ENCODE measurements at regions not wholly inside any gene's neighbourhood (a gene's known extent, or its start where the extent isn't known, plus 50 kb on each side); places are given as distances from the start of the nearest gene placed in this dataset.

DNA sequence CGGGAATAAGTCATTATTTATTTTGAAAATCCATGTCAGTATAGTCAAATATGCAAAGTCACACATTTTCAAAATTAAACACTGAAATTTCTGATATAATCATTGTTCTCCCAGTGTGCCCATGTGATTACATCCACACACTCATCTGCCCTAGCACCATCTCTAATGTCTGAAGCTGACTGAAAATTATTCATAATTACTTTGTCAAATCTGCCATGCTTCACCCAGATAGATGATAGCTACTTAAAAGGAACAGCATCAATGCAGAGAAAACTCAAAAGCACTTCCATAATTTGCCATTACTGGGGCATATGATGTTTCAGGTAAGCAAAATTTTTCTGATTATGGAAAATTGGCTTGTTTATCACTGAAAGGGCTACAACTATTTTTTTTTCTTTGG lies 1433.3 kb upstream of the IGFBP7 start:
- no peak overlapping the region for H3K27ac ChIP-seq
- H3K4me1 ChIP-seq (ENCODE audit: control insufficient read depth in 1 of 2, low read depth in 2 of 2), result no peaks in the 10 kb centered on the region
- TF ChIP-seq, protein P1, sequence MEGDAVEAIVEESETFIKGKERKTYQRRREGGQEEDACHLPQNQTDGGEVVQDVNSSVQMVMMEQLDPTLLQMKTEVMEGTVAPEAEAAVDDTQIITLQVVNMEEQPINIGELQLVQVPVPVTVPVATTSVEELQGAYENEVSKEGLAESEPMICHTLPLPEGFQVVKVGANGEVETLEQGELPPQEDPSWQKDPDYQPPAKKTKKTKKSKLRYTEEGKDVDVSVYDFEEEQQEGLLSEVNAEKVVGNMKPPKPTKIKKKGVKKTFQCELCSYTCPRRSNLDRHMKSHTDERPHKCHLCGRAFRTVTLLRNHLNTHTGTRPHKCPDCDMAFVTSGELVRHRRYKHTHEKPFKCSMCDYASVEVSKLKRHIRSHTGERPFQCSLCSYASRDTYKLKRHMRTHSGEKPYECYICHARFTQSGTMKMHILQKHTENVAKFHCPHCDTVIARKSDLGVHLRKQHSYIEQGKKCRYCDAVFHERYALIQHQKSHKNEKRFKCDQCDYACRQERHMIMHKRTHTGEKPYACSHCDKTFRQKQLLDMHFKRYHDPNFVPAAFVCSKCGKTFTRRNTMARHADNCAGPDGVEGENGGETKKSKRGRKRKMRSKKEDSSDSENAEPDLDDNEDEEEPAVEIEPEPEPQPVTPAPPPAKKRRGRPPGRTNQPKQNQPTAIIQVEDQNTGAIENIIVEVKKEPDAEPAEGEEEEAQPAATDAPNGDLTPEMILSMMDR (IDR thresholded peaks at IDR 0.05), result no peak
- no peak overlapping the region for H3K4me3 ChIP-seq
- ATAC-seq (ENCODE audit: insufficient number of reproducible peaks, low FRiP score, low read depth) (no peak), DNase-seq (ENCODE audit: low spot score) (no peak)
- no peaks in the 10 kb centered on the region for H3K9me3 ChIP-seq
- H3K27me3 ChIP-seq (replicated peaks; ENCODE audit: insufficient read depth), result no peaks in the 10 kb centered on the region
- no peaks in the 10 kb centered on the region for H3K36me3 ChIP-seq

DNA sequence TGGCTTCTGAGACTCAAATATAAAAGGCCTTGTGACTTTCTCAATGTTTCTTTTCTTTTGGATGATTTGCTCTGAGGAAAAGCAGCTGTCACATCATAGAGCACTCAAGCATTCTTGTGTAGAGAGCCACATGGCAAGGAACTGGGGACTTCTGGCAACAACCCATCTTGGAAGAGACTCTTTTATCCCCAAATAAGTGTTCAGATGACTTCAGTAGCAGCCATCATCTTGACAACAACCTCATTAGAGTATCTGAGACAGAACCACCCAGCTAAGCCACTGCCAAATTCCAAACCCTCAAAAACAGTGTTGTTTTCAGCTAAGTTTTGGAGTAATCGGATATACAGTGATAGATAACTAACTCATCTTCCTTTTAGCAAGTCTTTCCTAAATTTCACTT lies 1431.7 kb upstream of the IGFBP7 start:
- TF ChIP-seq, protein P1 (IDR thresholded peaks at IDR 0.05), result no peak

DNA sequence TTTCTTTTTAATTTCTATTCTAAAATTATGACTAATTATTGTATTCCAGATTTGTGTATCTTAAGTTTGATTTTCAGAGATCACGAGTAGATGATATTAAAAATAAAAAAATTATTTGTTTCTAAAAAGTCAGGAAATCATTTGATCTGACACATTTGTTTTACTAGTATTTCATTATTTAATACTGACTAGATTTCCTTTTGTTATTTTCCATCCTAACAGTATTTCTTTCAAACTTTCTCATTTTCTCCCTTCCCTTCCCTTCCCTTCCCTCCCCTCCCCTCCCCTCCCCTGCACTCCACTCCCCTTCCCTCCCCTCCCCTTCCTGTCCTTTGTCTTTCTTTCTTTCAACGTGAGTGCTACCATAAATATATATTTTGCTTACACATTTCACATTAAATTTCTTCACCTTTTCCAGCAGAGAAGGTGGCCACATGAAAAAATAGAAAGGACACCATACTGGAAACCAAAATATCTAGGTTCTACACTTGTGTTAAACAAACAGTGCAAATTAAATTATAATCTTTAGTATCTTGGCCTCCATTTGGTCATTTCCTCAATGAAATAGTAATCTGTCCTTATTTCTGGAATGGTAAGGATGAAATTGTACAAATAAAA lies 1412.7 kb upstream of the IGFBP7 start:
- Histone ChIP-seq H3K4me1 (ENCODE audit: control insufficient read depth in 1 of 2, low read depth in 2 of 2) (no peaks in the 10 kb centered on the region), H3K27ac (no peak overlapping the region), H3K36me3 (no peaks in the 10 kb centered on the region), H3K27me3 (replicated peaks; ENCODE audit: insufficient read depth) (no peaks in the 10 kb centered on the region), H3K9me3 (no peaks in the 10 kb centered on the region), H3K4me3 (no peak overlapping the region)
- ATAC-seq (ENCODE audit: insufficient number of reproducible peaks, low FRiP score, low read depth), result no peak
- TF ChIP-seq, protein P1 (IDR thresholded peaks at IDR 0.05), result no peak
- no peak for DNase-seq (ENCODE audit: low spot score)

More for the DNA sequence above, 1431.7 kb upstream of the IGFBP7 start:
- ATAC-seq (ENCODE audit: insufficient number of reproducible peaks, low FRiP score, low read depth), result no peak
- Histone ChIP-seq H3K27me3 (replicated peaks; ENCODE audit: insufficient read depth) (no peaks in the 10 kb centered on the region), H3K9me3 (no peaks in the 10 kb centered on the region), H3K27ac (no peak overlapping the region), H3K4me3 (no peak overlapping the region), H3K36me3 (no peaks in the 10 kb centered on the region), H3K4me1 (ENCODE audit: control insufficient read depth in 1 of 2, low read depth in 2 of 2) (no peaks in the 10 kb centered on the region)
- DNase-seq (ENCODE audit: low spot score), result no peak

DNA sequence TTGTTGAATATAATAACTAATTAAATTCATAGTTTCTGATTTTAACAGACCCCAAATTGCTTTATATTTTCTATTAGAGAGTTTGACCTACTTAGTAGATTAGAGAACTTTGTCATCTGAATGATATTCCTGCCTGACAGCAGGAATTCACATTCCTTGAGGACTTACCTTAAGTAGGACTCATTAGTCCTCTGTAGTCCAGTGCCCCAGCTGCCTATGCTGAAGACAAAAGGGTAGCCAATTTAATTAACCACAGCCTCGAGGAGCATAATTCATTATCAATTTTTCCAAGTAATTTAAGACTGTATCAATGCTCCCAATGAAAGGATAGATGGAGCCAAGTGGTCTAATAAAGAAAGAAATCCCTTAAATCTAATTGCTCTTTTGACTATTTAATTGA lies 1405.0 kb upstream of the IGFBP7 start:
- TF ChIP-seq, protein P1 (IDR thresholded peaks at IDR 0.05), result no peak
- Histone ChIP-seq H3K27ac (no peak overlapping the region), H3K4me3 (no peak overlapping the region), H3K36me3 (no peaks in the 10 kb centered on the region), H3K9me3 (no peaks in the 10 kb centered on the region), H3K27me3 (replicated peaks; ENCODE audit: insufficient read depth) (no peaks in the 10 kb centered on the region), H3K4me1 (ENCODE audit: control insufficient read depth in 1 of 2, low read depth in 2 of 2) (no peaks in the 10 kb centered on the region)
- ATAC-seq (ENCODE audit: insufficient number of reproducible peaks, low FRiP score, low read depth), result no peak
- no peak for DNase-seq (ENCODE audit: low spot score)

DNA sequence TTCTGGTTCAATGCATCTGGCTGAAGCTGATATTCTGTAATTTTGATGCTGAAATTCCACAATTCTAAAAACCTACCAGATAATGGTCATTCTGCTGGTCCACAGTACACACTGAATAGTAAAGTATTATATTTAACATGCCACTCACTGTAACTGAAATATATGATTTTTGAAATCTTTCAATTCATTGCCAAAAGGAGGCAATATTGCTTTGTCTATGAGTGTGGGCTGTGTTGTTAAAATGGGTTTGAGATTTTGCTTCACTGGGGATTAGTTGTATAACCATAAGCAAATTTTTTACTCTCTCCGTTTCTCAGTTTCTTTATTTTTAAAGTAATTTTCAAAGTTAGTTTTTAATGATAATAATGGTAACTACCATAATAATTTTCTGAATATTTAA lies 1404.1 kb upstream of the IGFBP7 start:
- no peak for DNase-seq (ENCODE audit: low spot score)
- Histone ChIP-seq H3K4me3 (no peak overlapping the region), H3K27ac (no peak overlapping the region), H3K27me3 (replicated peaks; ENCODE audit: insufficient read depth) (no peaks in the 10 kb centered on the region), H3K36me3 (no peaks in the 10 kb centered on the region), H3K9me3 (no peaks in the 10 kb centered on the region), H3K4me1 (ENCODE audit: control insufficient read depth in 1 of 2, low read depth in 2 of 2) (no peaks in the 10 kb centered on the region)
- ATAC-seq (ENCODE audit: insufficient number of reproducible peaks, low FRiP score, low read depth), result no peak
- TF ChIP-seq, protein P1 (IDR thresholded peaks at IDR 0.05), result no peak

All from thoracic aorta (tissue), 2 donors.